ENCODE measurements at regions not wholly inside any gene's neighbourhood (a gene's known extent, or its start where the extent isn't known, plus 50 kb on each side); places are given as distances from the start of the nearest gene placed in this dataset.
A peak's percentile ranks its signal among the peaks of the same experiment; 100 is the strongest.

- DNase-seq = no peak
- intact Hi-C loops (cut with DNase I) = no loop called here
Observed at GRCh38 chr3:72137865-72138861, 353.2 kb upstream of the PROK2 start.

GRCh38 chr3:72135636-72136035, 350.7 kb upstream of the PROK2 start:
- intact Hi-C loops (cut with DNase I) = no loop called here
- DNase-seq = no peak

- intact Hi-C loops (cut with DNase I) = no loop called here
- DNase-seq = no peak
Observed at GRCh38 chr3:72134989-72135451, 350.1 kb upstream of the PROK2 start.

- DNase-seq = no peak
- intact Hi-C loops (cut with DNase I) = no loop called here
Observed at GRCh38 chr3:72133329-72134011, 348.5 kb upstream of the PROK2 start.

- no peak for DNase-seq
- intact Hi-C loops (cut with DNase I) = no loop called here
Observed at GRCh38 chr3:72131899-72132298, 347.0 kb upstream of the PROK2 start.

GRCh38 chr3:72130565-72130964, 345.6 kb upstream of the PROK2 start:
- no peak for DNase-seq
- intact Hi-C loops (cut with DNase I) = no loop called here

GRCh38 chr3:72129501-72130094, 344.6 kb upstream of the PROK2 start:
- intact Hi-C loops (cut with DNase I) = no loop called here
- DNase-seq = no peak

GRCh38 chr3:72128921-72129320, 344.0 kb upstream of the PROK2 start:
- no peak for DNase-seq

GRCh38 chr3:72127844-72128243, 342.9 kb upstream of the PROK2 start:
- no peak for DNase-seq
- intact Hi-C loops (cut with DNase I) = no loop called here

More at GRCh38 chr3:72128921-72129320, 344.0 kb upstream of the PROK2 start:
- intact Hi-C loops (cut with DNase I) = no loop called here

- no peak for DNase-seq
- intact Hi-C loops (cut with DNase I) = no loop called here
Observed at GRCh38 chr3:72127224-72127612, 342.3 kb upstream of the PROK2 start.

GRCh38 chr3:72126441-72127223, 341.7 kb upstream of the PROK2 start:
- DNase-seq = no peak
- intact Hi-C loops (cut with DNase I) = no loop called here

GRCh38 chr3:72123908-72124441, 339.0 kb upstream of the PROK2 start:
- no peak for DNase-seq
- intact Hi-C loops (cut with DNase I) = no loop called here

- DNase-seq = no peak
- intact Hi-C loops (cut with DNase I) = no loop called here
Observed at GRCh38 chr3:72120806-72121778, 336.1 kb upstream of the PROK2 start.

GRCh38 chr3:72120039-72120438, 335.1 kb upstream of the PROK2 start:
- intact Hi-C loops (cut with DNase I) = no loop called here
- no peak for DNase-seq

- no peak for DNase-seq
- intact Hi-C loops (cut with DNase I) = no loop called here
Observed at GRCh38 chr3:72118628-72119027, 333.7 kb upstream of the PROK2 start.

GRCh38 chr3:72116226-72116625, 331.3 kb upstream of the PROK2 start:
- intact Hi-C loops (cut with DNase I) = no loop called here
- peak in 9 of 42 donors; percentile 8 to 61 (median 27) for DNase-seq

- DNase-seq = no peak
- intact Hi-C loops (cut with DNase I) = no loop called here
Observed at GRCh38 chr3:72115307-72115706, 330.4 kb upstream of the PROK2 start.

- intact Hi-C loops (cut with DNase I) = no loop called here
- no peak for DNase-seq
Observed at GRCh38 chr3:72114773-72115172, 329.8 kb upstream of the PROK2 start.

All from head of caudate nucleus (tissue), 42 donors.